SJCRH30 (cell line): ENCODE measurements at regions not wholly inside any gene's neighbourhood (a gene's known extent, or its start where the extent isn't known, plus 50 kb on each side); places are given as distances from the start of the nearest gene placed in this dataset.
A peak's percentile ranks its signal among the peaks of the same experiment; 100 is the strongest.
"Not testable (repeated sequence)": the region's sequence is repeated elsewhere in the genome, so short reads cannot be mapped to it uniquely, and the experiment has no call there.

Experiments used
- DNase-seq, 2 experiments: peaks; one replicate each; pipeline ENCODE4 v3.0.0-alpha.2; 2015 to 2020
- H3K27ac ChIP-seq: fragments of 250-450 bp; sonication (Bioruptor Pico); 2 replicates; pipeline ENCODE4 v1.5.1; 2020; ENCODE audit warnings: mild to moderate bottlenecking, moderate library complexity
- H3K27me3 ChIP-seq: fragments of 250-450 bp; sonication (Bioruptor Pico); 2 replicates; pipeline ENCODE4 v1.5.1; 2020; ENCODE audit warnings: mild to moderate bottlenecking, moderate library complexity
- H3K36me3 ChIP-seq: fragments of 250-450 bp; sonication (Bioruptor Pico); 2 replicates; pipeline ENCODE4 v1.5.1; 2020; ENCODE audit warnings: mild to moderate bottlenecking, moderate library complexity
- H3K4me1 ChIP-seq: fragments of 250-450 bp; sonication (Bioruptor Pico); 2 replicates; pipeline ENCODE4 v1.5.1; 2020; ENCODE audit warnings: mild to moderate bottlenecking, moderate library complexity
- H3K4me3 ChIP-seq: fragments of 250-450 bp; sonication (Bioruptor Pico); 2 replicates; pipeline ENCODE4 v1.5.1; 2020; ENCODE audit warnings: mild to moderate bottlenecking, moderate library complexity
- H3K9me3 ChIP-seq: fragments of 250-450 bp; sonication (Bioruptor Pico); replicated peaks from 2 replicates; pipeline ENCODE4 v1.5.1; 2020; ENCODE audit warnings: mild to moderate bottlenecking, moderate library complexity

DNA sequence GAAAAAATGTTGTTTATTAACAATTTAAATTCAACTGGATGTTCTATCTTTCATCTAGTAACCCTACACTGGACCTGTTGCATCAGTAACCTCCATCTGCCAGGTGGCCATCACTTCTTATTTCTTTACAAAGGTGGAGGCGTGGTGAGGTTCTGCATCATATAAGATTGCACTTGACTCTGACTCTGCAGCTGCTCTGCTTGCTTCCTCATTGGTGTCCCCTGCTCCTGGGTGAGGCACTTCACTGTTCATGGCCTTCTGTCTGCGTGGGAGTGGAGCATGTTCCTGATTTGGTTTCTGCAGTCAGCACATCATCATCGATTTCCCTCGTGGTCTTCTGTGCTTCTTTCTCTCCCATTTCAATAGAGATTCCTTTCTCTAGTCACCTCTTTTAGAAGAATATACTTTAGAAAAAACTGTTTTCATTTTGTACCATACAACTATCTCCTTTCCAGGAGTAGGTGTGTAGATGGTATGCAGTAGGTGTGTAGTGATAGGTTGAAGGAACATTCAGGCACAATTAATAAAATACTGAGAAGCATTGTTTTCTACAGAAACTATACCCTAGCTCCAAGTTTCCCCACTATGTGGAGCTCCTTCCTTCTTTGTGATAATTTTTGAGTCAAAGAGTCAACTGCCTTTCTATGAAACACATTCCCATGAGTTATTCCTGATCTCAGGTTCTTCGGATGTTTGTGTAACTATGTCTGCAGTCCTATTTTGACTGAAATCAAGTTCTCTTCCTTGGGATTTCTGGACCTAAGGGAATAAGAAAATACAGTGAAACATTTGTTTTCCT lies 231.7 kb upstream of the CNTNAP2 start:
- no peak overlapping the region for H3K4me3 ChIP-seq
- no peaks in the 10 kb centered on the region for H3K4me1 ChIP-seq
- no peaks in the 10 kb centered on the region for H3K9me3 ChIP-seq
- no peaks in the 10 kb centered on the region for H3K36me3 ChIP-seq
- H3K27ac ChIP-seq = no peak overlapping the region
- DNase-seq = no peak
- no peaks in the 10 kb centered on the region; the same call in 1 of the 2 replicates for H3K27me3 ChIP-seq

DNA sequence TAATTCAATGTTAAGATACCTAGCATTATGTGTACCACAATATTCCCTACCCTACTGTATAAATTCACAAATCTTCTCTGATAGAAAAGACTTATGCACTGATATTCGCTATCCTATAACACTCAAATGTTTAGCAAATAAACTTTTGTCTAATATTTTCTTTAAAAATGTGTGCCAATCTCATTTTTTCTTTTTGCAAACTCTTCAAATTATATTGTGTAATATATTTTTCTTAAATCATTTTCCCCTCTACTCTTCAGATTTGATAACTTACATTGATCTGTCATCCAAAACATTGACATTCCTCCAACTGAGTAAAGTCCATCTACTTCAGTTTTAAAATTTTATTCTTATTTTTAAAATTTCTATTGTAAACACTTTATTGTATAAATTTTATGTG lies 240.2 kb upstream of the CNTNAP2 start:
- Histone ChIP-seq H3K4me1 (no peaks in the 10 kb centered on the region), H3K4me3 (no peak overlapping the region), H3K27me3 (no peaks in the 10 kb centered on the region), H3K36me3 (no peaks in the 10 kb centered on the region), H3K27ac (no peak overlapping the region), H3K9me3 (no peaks in the 10 kb centered on the region)
- no peak for DNase-seq

DNA sequence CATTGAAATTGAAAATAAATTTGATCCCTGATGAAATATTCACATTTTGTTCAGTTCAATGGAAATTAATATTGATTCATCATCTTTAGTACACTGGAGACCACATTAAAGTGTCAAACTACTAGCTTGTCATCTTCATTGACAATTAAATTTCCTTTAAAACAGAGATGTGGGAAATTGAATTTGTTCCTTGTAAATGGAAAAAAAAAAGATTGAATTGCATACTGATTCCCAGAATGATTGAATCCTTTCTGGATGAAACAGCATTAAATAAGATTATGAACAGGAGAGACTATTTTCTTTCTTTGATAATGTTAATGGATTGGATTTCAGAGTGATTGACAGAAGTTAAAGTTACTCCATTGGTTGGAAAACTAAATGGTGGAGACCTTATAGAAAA lies 241.3 kb upstream of the CNTNAP2 start:
- no peaks in the 10 kb centered on the region for H3K4me1 ChIP-seq
- H3K27me3 ChIP-seq = no peaks in the 10 kb centered on the region
- H3K27ac ChIP-seq = no peak overlapping the region
- no peaks in the 10 kb centered on the region for H3K36me3 ChIP-seq
- no peak for DNase-seq
- no peak overlapping the region for H3K4me3 ChIP-seq
- H3K9me3 ChIP-seq = no peaks in the 10 kb centered on the region

DNA sequence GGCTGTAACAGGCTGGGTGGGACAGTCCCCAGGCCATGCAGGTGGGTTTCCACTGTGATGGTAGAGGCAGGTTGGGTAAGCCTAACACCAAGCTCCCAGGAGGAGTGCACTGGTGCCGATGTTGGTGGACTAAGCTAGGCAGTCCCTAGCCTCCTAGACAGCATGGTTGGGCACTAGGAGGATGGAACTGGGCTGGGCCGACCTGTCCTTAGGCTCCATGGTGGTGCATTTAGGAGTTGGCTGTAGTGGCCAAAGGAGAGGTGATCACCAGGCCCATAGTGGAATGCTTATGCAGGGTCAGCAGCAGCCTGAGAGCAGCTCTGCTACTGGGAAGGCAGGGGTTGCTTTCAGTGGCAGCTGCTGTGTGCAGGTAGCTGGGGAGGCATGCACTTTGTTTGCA lies 247.7 kb upstream of the CNTNAP2 start:
- Histone ChIP-seq H3K27ac (no peak overlapping the region), H3K36me3 (no peaks in the 10 kb centered on the region), H3K27me3 (no peaks in the 10 kb centered on the region), H3K4me3 (no peak overlapping the region), H3K9me3 (no peaks in the 10 kb centered on the region), H3K4me1 (no peaks in the 10 kb centered on the region)
- DNase-seq = no peak

DNA sequence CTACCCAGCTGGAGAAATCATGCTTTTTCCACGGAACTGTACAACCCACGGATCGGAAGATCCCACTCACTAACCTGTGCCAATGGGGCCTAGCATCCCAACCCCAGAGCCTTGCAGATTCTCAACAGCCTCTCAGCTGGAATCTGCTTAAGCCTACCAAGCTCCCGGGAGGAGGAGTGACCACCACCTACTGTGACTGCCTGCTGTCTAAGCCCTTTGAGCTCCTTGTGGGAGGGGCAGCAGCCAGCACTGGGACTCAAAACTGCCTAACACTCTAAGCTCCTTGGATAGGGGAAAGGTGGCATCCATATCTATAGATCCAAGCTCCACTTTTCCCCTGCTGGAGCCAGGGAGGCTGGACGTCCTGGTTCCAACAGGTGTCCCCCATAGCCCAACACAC lies 254.4 kb upstream of the CNTNAP2 start:
- Histone ChIP-seq H3K27me3 (no peaks in the 10 kb centered on the region), H3K4me1 (no peaks in the 10 kb centered on the region), H3K9me3 (no peaks in the 10 kb centered on the region), H3K36me3 (no peaks in the 10 kb centered on the region), H3K27ac (no peak overlapping the region), H3K4me3 (no peak overlapping the region)
- DNase-seq = no peak

DNA sequence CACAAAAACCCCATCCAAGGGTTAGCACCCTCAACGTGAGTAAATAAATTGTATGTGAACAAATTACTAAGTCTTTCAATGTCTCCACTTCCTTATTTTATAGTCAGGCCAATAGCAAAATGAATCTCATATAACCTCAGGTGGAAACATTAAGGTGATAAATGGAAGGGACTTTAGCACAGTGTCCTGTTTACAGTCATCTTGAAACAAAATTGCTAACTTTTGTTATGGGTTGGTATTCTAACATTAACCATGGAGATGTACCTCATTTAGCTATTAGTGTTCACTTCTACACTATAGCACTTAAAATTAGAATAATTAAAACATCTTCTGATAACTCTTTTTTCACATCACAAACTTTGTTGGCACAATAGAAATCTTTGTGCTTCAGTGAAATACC lies 255.8 kb upstream of the CNTNAP2 start:
- DNase-seq = no peak
- Histone ChIP-seq H3K36me3 (no peaks in the 10 kb centered on the region), H3K4me1 (no peaks in the 10 kb centered on the region), H3K27ac (no peak overlapping the region), H3K27me3 (no peaks in the 10 kb centered on the region), H3K4me3 (no peak overlapping the region), H3K9me3 (no peaks in the 10 kb centered on the region)

DNA sequence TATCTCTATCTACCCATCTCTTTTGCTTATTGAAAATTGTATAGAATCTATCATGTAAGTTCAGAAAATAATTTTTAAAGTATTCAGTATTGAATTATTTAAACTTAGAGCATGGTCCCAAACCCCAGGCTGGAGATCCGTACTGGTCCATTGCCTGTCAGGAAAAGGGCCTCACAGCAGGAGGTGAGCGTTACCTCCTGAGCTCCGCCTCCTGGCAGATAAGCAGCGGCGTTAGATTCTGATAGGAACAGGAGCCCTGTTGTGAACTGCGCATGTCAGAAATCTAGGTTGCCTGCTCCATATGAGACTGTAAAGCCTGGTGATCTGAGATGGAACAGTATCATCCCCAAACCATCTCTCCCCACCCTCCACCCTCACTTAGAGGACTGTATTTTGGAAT lies 266.0 kb upstream of the CNTNAP2 start:
- no peaks in the 10 kb centered on the region for H3K4me1 ChIP-seq
- DNase-seq = no peak
- H3K27ac ChIP-seq = no peak overlapping the region
- H3K36me3 ChIP-seq = no peaks in the 10 kb centered on the region
- no peak overlapping the region for H3K4me3 ChIP-seq
- no peaks in the 10 kb centered on the region for H3K27me3 ChIP-seq
- H3K9me3 ChIP-seq = no peaks in the 10 kb centered on the region; the same call in 1 of the 2 replicates

DNA sequence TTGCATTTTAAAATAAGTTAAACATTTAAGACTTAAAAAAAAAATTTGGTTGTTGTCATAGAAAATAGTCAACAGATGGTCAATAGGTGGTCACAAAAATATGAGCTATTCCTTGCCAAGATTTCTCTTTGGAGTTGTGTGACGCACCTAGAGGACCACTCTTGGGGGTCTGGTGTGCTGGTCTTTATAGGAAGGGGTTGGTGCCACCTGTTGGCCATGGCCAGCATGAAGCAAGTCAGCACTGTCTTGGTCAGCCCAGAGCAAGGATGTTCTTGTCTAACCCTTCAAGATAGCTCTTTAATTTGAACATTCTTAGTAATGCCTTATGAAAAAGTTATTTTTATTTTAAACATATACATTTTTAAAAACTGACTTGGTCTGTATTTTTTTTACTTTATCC lies 267.9 kb upstream of the CNTNAP2 start:
- DNase-seq = peak; percentile 32 to 66
- Histone ChIP-seq H3K27ac (no peak overlapping the region), H3K4me3 (no peak overlapping the region), H3K27me3 (no peaks in the 10 kb centered on the region), H3K9me3 (no peaks in the 10 kb centered on the region), H3K36me3 (no peaks in the 10 kb centered on the region), H3K4me1 (no peaks in the 10 kb centered on the region)

DNA sequence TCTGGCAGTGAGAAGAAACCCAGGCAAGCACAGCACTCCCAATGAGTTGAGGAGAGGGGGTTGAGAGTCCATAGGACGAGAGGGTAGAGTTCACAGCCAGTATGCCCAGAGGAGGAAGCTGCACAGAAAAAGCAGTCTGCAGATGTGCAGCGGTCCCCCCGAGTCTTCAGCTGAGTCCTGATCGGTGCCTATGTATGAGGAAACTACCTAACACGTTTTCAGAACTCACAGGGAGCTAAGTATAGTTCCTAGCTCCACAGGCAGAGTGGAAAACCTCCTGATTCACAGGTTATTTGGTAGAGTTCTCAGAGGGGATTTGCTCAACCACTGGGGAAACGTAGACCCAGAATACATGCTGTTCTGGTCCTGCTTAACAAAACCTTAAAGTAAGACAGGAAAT lies 271.3 kb upstream of the CNTNAP2 start:
- H3K27ac ChIP-seq = no peak overlapping the region
- DNase-seq = no peak
- no peak overlapping the region for H3K4me3 ChIP-seq
- H3K9me3 ChIP-seq = no peaks in the 10 kb centered on the region
- no peaks in the 10 kb centered on the region for H3K36me3 ChIP-seq
- H3K27me3 ChIP-seq = peaks cover 4% of the 10 kb centered on the region; the same call in 1 of the 2 replicates
- no peaks in the 10 kb centered on the region for H3K4me1 ChIP-seq

DNA sequence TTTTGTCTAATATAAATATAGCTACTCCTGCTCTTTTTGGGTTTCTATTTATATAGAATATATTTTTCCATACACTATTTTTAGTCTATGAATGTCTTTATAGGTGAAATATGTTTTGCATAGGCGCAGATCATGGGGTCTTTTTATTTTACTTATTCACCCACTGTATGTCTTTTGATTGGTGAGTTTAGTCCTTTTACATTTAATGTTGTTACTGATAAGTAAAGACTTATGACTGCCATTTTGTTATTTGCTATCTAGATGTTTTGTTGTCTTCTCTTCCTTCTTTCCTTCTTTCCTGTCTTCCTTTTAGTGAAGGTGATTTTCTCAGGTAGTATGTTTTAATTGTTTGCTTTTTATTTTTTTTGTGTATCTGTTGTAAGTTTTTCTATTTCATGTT lies 276.8 kb upstream of the CNTNAP2 start:
- Histone ChIP-seq H3K27me3 (peaks cover 4% of the 10 kb centered on the region; the same call in 1 of the 2 replicates), H3K27ac (no peak overlapping the region), H3K4me1 (no peaks in the 10 kb centered on the region), H3K36me3 (no peaks in the 10 kb centered on the region), H3K9me3 (no peaks in the 10 kb centered on the region), H3K4me3 (no peak overlapping the region)
- no peak for DNase-seq

DNA sequence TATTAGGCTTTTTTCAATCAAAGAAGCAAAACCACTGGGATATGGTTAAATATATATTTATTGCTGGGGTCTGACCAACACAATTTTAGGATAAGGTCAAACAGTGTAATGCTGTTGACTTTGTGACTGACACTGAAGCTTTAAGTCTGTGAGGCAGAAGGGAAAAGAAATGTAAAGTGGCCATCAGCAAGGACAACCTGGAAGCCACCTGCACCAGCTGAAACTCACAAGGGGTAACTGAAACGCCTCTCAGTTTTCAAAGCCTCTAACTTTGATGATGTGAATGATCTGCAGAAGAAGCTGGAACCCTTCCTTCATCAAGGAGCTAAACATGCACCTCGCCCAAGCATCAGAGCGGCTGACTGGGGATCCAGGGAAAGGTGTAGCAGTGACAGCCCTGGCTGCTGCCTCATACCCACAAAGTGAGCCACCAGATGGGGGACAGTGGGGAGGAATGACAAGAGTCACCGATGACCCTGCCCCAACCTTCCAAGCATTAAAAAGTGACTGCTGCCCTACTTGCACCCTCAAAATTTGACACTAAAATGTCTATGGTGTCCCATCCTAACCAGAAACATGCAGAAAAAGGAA lies 284.9 kb upstream of the CNTNAP2 start:
- Histone ChIP-seq H3K27me3 (no peaks in the 10 kb centered on the region), H3K4me3 (no peak overlapping the region), H3K4me1 (no peaks in the 10 kb centered on the region), H3K36me3 (no peaks in the 10 kb centered on the region), H3K9me3 (no peaks in the 10 kb centered on the region), H3K27ac (no peak overlapping the region)
- DNase-seq = no peak

DNA sequence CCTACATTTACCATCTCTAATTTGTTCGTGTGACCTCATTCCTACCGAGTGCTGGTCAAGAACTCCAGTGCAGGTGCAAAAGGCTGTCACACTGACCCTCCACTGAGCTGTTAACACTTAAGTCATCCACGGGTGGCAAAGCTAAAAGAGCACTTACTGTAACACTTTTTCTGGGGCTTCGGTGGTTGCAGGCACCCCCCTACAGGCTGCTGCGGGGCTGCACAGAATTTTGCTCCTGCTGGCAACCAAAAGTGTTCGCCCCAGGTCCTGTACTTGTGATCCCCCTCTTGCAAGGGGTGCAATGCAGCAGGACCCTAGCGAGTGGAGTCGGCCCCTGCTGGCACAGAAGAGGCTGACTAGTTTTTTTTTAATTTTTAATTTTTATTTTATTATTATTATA lies 298.9 kb upstream of the CNTNAP2 start:
- Histone ChIP-seq H3K27ac (no peak overlapping the region), H3K9me3 (0 out of 2 replicates have a peak, but pooled peaks cover 2% of the 10 kb centered on the region), H3K27me3 (no peaks in the 10 kb centered on the region), H3K4me3 (no peak overlapping the region), H3K36me3 (no peaks in the 10 kb centered on the region), H3K4me1 (no peaks in the 10 kb centered on the region)
- no peak for DNase-seq

DNA sequence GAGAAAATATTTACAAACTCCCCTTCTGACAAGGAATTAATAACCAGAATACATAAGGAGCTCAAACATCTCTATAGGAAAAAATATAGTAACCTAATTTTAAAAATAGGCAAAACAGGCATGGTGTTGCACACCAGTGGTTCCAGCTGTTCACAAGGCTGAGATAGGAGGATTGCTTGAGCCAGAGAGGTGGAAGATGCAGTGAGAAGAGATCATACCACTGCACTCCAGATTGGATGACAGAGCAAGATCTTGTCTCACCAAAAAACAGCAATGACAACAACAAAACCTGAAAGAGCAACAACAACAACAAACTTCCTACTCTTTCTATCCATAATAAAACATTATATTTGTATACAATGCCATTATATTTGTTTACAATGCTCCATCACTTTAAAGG lies 304.4 kb upstream of the CNTNAP2 start:
- Histone ChIP-seq H3K36me3 (no peaks in the 10 kb centered on the region), H3K9me3 (no peaks in the 10 kb centered on the region), H3K4me1 (no peaks in the 10 kb centered on the region), H3K27me3 (no peaks in the 10 kb centered on the region), H3K27ac (no peak overlapping the region), H3K4me3 (no peak overlapping the region)
- no peak for DNase-seq

DNA sequence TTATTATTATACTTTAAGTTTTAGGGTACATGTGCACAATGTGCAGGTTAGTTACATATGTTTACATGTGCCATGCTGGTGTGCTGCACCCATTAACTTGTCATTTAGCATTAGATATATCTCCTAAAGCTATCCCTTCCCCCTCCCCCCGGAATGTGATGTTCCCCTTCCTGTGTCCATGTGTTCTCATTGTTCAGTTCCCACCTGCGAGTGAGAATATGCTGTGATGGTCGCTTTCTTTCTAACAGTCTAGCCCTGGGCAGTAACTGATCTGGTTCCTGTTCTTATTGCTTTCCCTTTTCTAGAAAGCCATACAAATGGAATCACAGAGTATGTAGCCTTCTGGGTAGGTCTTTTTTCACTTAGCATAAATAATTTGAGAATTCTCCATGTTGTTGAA lies 311.1 kb upstream of the CNTNAP2 start:
- H3K27ac ChIP-seq, H3K36me3 ChIP-seq, H3K4me3 ChIP-seq, H3K4me1 ChIP-seq, H3K27me3 ChIP-seq, DNase-seq, H3K9me3 ChIP-seq: not testable (repeated sequence)

DNA sequence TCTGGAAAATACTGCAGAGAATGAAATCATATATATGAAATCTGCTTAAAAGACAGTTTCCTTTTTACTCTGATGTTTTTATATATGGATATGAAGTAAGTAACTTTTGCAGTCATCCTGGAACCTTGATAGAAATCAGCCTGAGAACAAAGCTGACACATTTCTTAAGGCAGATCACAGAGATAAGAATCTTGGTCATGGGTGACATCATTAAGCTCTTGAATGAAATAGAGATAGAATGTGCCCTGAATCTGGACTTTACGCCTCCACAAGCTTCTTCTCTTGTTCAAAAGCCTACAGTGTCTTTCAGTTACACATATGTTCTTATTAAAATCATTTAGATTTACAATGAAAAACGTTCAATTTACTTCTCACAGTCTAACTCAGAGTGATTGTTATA lies 319.1 kb upstream of the CNTNAP2 start:
- no peaks in the 10 kb centered on the region for H3K4me1 ChIP-seq
- H3K4me3 ChIP-seq = no peak overlapping the region
- no peaks in the 10 kb centered on the region for H3K27me3 ChIP-seq
- H3K36me3 ChIP-seq = no peaks in the 10 kb centered on the region
- H3K9me3 ChIP-seq = no peaks in the 10 kb centered on the region
- DNase-seq = no peak
- no peak overlapping the region for H3K27ac ChIP-seq

DNA sequence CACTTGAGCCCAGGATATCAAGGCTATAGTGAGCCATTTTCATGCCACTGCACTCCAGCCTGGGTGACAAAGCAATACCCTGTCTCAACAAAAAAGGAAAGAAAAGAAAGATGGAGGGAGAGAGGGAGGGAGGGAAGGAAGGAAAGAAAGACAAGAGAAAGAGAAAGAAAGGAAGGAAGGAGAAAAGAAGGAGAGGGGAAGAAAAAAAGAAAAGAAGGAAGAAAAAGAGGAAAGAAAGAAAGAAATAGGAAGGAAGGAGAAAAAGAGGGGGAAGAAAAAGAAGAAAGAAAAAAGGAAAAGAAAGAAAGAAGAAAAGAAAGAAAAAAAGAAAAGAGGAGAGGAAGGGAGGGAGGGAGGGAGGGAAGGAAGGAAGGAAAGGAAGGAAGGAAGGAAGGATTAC lies 321.5 kb upstream of the CNTNAP2 start:
- no peaks in the 10 kb centered on the region for H3K27me3 ChIP-seq
- DNase-seq = no peak
- no peak overlapping the region for H3K27ac ChIP-seq
- no peaks in the 10 kb centered on the region for H3K9me3 ChIP-seq
- no peaks in the 10 kb centered on the region for H3K36me3 ChIP-seq
- no peak overlapping the region for H3K4me3 ChIP-seq
- no peaks in the 10 kb centered on the region for H3K4me1 ChIP-seq
